ENCODE measurements at regions not wholly inside any gene's neighbourhood (a gene's known extent, or its start where the extent isn't known, plus 50 kb on each side); places are given as distances from the start of the nearest gene placed in this dataset.

DNA sequence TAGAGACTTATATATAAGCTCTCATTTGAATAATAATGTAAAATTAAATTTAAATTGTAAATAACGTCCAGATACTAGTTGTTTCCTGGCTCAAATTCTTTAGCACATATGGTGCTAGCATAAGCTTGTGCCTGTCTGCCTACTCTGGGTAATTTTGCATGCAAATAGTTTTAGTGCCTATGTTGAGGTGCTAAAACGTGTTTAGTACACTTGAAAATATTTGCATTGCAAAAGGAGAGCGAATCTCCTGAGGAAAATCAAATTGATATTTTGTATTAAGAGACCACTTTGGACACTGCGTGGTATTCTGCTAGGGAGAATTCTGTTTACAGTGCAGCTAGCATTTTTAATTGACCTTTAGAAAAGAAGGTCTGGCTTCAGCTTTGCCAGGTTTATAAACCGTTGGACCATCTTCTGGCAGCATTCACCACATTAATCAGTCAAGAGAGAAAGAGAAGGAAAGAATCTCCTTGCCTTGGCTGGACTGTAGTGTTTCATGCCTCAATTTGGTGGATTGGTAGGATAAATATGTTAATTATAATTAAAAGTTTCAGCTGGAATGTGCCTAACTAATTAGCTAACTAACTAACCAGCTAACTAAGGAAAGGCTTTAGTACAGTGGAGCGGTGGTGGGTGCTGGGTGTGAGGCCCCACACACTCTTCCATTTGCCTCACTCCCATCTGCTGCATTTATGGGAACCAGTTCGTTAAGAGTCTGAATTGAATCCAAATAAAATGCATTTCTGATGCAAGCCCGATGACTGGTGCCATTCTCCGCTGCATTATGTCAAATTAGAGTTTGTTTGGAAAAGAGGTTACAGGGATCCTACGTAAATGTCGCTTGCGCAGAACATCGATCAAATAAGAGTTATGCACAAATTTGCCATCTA is 150.1 kb upstream of the MPDZ start:
- ChIA-PET CTCF (ENCODE audit: low intra/inter-chr PET ratio) (no interaction called here), POLR2A (no interaction called here)
- no peaks in the 10 kb centered on the region for H3K9me3 ChIP-seq (replicated peaks; ENCODE audit: control insufficient read depth, insufficient read depth, low read depth, low read length)
- no peak for TF ChIP-seq TBP (optimal IDR thresholded peaks at IDR 0.05; ENCODE audit: low read depth, low read length)
- TF ChIP-seq TSC22D4 (tag; IDR thresholded peaks at IDR 0.05), result no peak
- TF ChIP-seq ARID1B (IDR thresholded peaks at IDR 0.05), result no peak
- no peak for TF ChIP-seq NFATC3 (IDR thresholded peaks at IDR 0.05)
- TF ChIP-seq, protein P1, sequence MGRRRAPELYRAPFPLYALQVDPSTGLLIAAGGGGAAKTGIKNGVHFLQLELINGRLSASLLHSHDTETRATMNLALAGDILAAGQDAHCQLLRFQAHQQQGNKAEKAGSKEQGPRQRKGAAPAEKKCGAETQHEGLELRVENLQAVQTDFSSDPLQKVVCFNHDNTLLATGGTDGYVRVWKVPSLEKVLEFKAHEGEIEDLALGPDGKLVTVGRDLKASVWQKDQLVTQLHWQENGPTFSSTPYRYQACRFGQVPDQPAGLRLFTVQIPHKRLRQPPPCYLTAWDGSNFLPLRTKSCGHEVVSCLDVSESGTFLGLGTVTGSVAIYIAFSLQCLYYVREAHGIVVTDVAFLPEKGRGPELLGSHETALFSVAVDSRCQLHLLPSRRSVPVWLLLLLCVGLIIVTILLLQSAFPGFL (CRISPR knock-in tag; IDR thresholded peaks at IDR 0.05), result no peak
- no peak for TF ChIP-seq ZFX (CRISPR knock-in tag; IDR thresholded peaks at IDR 0.05)
- TF ChIP-seq CEBPG (CRISPR knock-in tag; IDR thresholded peaks at IDR 0.05), result no peak
- no peak for TF ChIP-seq CEBPG (tag; conservative IDR thresholded peaks at IDR 0.05 in 1 of 2, IDR thresholded peaks at IDR 0.05 in 1 of 2)
- TF ChIP-seq, protein P2, sequence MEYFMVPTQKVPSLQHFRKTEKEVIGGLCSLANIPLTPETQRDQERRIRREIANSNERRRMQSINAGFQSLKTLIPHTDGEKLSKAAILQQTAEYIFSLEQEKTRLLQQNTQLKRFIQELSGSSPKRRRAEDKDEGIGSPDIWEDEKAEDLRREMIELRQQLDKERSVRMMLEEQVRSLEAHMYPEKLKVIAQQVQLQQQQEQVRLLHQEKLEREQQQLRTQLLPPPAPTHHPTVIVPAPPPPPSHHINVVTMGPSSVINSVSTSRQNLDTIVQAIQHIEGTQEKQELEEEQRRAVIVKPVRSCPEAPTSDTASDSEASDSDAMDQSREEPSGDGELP (CRISPR knock-in tag; IDR thresholded peaks at IDR 0.05; ENCODE audit: borderline replicate concordance), result no peak
- TF ChIP-seq, protein P3, sequence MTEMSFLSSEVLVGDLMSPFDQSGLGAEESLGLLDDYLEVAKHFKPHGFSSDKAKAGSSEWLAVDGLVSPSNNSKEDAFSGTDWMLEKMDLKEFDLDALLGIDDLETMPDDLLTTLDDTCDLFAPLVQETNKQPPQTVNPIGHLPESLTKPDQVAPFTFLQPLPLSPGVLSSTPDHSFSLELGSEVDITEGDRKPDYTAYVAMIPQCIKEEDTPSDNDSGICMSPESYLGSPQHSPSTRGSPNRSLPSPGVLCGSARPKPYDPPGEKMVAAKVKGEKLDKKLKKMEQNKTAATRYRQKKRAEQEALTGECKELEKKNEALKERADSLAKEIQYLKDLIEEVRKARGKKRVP (CRISPR knock-in tag; IDR thresholded peaks at IDR 0.05), result no peak
- intact Hi-C loops (cut with micrococcal nuclease) (loop anchor here (5.0 to 10.0 kb wide), 3 partner anchors 258 to 1335 kb away; no protein-coding TSS in a partner anchor), in situ Hi-C loops (cut with MboI) (loop anchor here (25.0 kb wide), 1 partner anchor 1008 kb away; no protein-coding TSS in a partner anchor)
- no peak overlapping the region for H3K4me2 ChIP-seq (ENCODE audit: insufficient read depth, low read length)
- no peak for FAIRE-seq
- no TSS peak for BruUV-seq (replicated peaks)
- H3K27me3 ChIP-seq (ENCODE audit: control insufficient read depth in 2 of 2, insufficient read depth in 2 of 2, low read length in 2 of 2), result no peaks in the 10 kb centered on the region
- H3K36me3 ChIP-seq (ENCODE audit: control insufficient read depth, insufficient read depth, low read length), result no peaks in the 10 kb centered on the region
- no peaks in the 10 kb centered on the region for H3K9me1 ChIP-seq (ENCODE audit: control insufficient read depth, insufficient read depth, low read length)
- H3K4me1 ChIP-seq (replicated peaks in 1 of 2; ENCODE audit: control insufficient read depth in 2 of 2, insufficient read depth in 2 of 2, low read length in 2 of 2), result no peaks in the 10 kb centered on the region
- H3K79me2 ChIP-seq (ENCODE audit: control insufficient read depth, insufficient read depth, low read length), result no peaks in the 10 kb centered on the region
- H2AFZ ChIP-seq (ENCODE audit: low read depth, low read length), result no peak overlapping the region
- 4% methylated on average over 13 of the region's 13 CpGs for WGBS (ENCODE audit: insufficient coverage, low coverage, missing lambda C conversion rate)
- no peak overlapping the region for H3K27ac ChIP-seq (ENCODE audit: extremely low read depth, low read depth, low read length)
- no peak overlapping the region for H3K9ac ChIP-seq (ENCODE audit: insufficient read depth in 1 of 2, low read depth in 2 of 2, low read length in 2 of 2)
- H4K20me1 ChIP-seq (replicated peaks; ENCODE audit: control insufficient read depth, insufficient read depth, low read length), result no peaks in the 10 kb centered on the region
- H3K4me3 ChIP-seq, result no peak overlapping the region
- DNase-seq (ENCODE audit: extremely low read depth in 1 of 4, low spot score in 3 of 4), result no peak
- ATAC-seq, result no peak

Data from K562 (cell line).